IMR-90 (cell line): ENCODE measurements at regions not wholly inside any gene's neighbourhood (a gene's known extent, or its start where the extent isn't known, plus 50 kb on each side); places are given as distances from the start of the nearest gene placed in this dataset.

Experiments
- ATAC-seq: fragments of 200-7000 bp; cut with Tn5 transposase; 2 replicates; pipeline ENCODE4 v1.9.1; 2020; ENCODE audit warnings: low read depth, mild to moderate bottlenecking, moderate library complexity
- BruUV-seq: library from RNA; stranded (reverse); fragments of 400-500 nt; replicated peaks from 2 replicates; lab custom pipeline; 2021; lab: Mats Ljungman, UMichigan
- CTCF ChIA-PET: fragments of 300-600 bp; formaldehyde crosslinking; extraction: SDS; loops from one replicate; lab custom pipeline; 2021; ENCODE audit warnings: antibody characterized with exemption; lab: Yijun Ruan, JAX
- POLR2A ChIA-PET: fragments of 300-600 bp; sonication (Branson Sonifier 250); formaldehyde crosslinking; loops from one replicate; lab custom pipeline; 2022; ENCODE audit warnings: antibody characterized with exemption; ENCODE audit not compliant: unreplicated experiment; lab: Charles Lee
- DNase-seq: peaks from one replicate; pipeline ENCODE4 v3.0.0; 2013
- H2AFZ ChIP-seq: replicated peaks from 2 replicates; pipeline ENCODE3; 2013; ENCODE audit warnings: low read length, mild to moderate bottlenecking; ENCODE audit not compliant: poor library complexity
- H2AK5ac ChIP-seq: 2 replicates; pipeline ENCODE4 v1.6.1; 2013; ENCODE audit warnings: low read depth, low read length, inconsistent platforms
- H2AK9ac ChIP-seq: replicated peaks from 2 replicates; pipeline ENCODE3; 2013; ENCODE audit warnings: mild to moderate bottlenecking, low read depth, low read length, moderate library complexity; ENCODE audit not compliant: poor library complexity
- H2BK120ac ChIP-seq: 2 replicates; pipeline ENCODE4 v1.6.1; 2013; ENCODE audit warnings: low read depth, low read length, inconsistent platforms
- H2BK15ac ChIP-seq: 3 replicates; pipeline ENCODE4 v1.6.1; 2013; ENCODE audit warnings: low read depth, low read length, inconsistent platforms
- H2BK20ac ChIP-seq: 2 replicates; pipeline ENCODE4 v1.6.1; 2013; ENCODE audit warnings: low read depth, mild to moderate bottlenecking, inconsistent platforms, low read length, moderate library complexity
- H2BK5ac ChIP-seq: 2 replicates; pipeline ENCODE4 v1.6.1; 2013; ENCODE audit warnings: mild to moderate bottlenecking, low read depth, low read length, inconsistent platforms; ENCODE audit not compliant: poor library complexity, severe bottlenecking
- H3K14ac ChIP-seq: replicated peaks from 2 replicates; pipeline ENCODE4 v1.6.1; 2013; ENCODE audit warnings: low read depth, low read length, inconsistent platforms
- H3K18ac ChIP-seq: 2 replicates; pipeline ENCODE4 v1.6.1; 2013; ENCODE audit warnings: low read depth, low read length, control low read depth
- H3K23ac ChIP-seq: 2 replicates; pipeline ENCODE4 v1.6.1; 2013; ENCODE audit warnings: low read depth, low read length, inconsistent platforms
- H3K27ac ChIP-seq: 2 replicates; pipeline ENCODE4 v1.5.1; 2013; ENCODE audit warnings: mild to moderate bottlenecking, control low read depth, low read length; ENCODE audit not compliant: insufficient read depth
- H3K27me3 ChIP-seq: 2 replicates; pipeline ENCODE4 v1.6.1; 2013; ENCODE audit warnings: low read length; ENCODE audit not compliant: control insufficient read depth, insufficient read depth
- H3K36me3 ChIP-seq: 2 replicates; pipeline ENCODE4 v1.6.1; 2013; ENCODE audit warnings: low read length, mixed read lengths; ENCODE audit not compliant: control insufficient read depth, insufficient read depth
- H3K4ac ChIP-seq: 2 replicates; pipeline ENCODE4 v1.6.1; 2013; ENCODE audit warnings: low read depth, low read length, inconsistent platforms
- H3K4me1 ChIP-seq: 2 replicates; pipeline ENCODE4 v1.6.1; 2013; ENCODE audit warnings: low read length, mixed read lengths; ENCODE audit not compliant: control insufficient read depth, insufficient read depth
- H3K4me2 ChIP-seq: 2 replicates; pipeline ENCODE4 v1.6.1; 2013; ENCODE audit warnings: low read depth, mild to moderate bottlenecking, control low read depth, low read length, moderate library complexity
- H3K4me3 ChIP-seq: 2 replicates; pipeline ENCODE4 v1.5.1; 2013; ENCODE audit warnings: low read depth, mild to moderate bottlenecking, control low read depth, low read length, moderate library complexity; ENCODE audit not compliant: insufficient read depth
- H3K56ac ChIP-seq: 2 replicates; pipeline ENCODE4 v1.6.1; 2013; ENCODE audit warnings: low read length, inconsistent platforms; ENCODE audit not compliant: insufficient read depth; ENCODE audit errors: extremely low read depth
- H3K79me1 ChIP-seq, 2 experiments: 2 replicates each; pipeline ENCODE4 v1.6.1; 2013; ENCODE audit warnings: low read length in 2 of 2, inconsistent platforms in 1 of 2, low read depth in 1 of 2
- H3K9ac ChIP-seq: 2 replicates; pipeline ENCODE4 v1.6.1; 2013; ENCODE audit warnings: low read depth, low read length, control low read depth
- H3K9me1 ChIP-seq: 2 replicates; pipeline ENCODE4 v1.6.1; 2013; ENCODE audit warnings: low read length, inconsistent platforms; ENCODE audit not compliant: insufficient read depth
- H3K9me3 ChIP-seq: 2 replicates; pipeline ENCODE4 v1.6.1; 2013; ENCODE audit warnings: low read length; ENCODE audit not compliant: control insufficient read depth, insufficient read depth
- H4K20me1 ChIP-seq: 2 replicates; pipeline ENCODE4 v1.6.1; 2013; ENCODE audit warnings: low read length, inconsistent platforms; ENCODE audit not compliant: insufficient read depth
- H4K5ac ChIP-seq: 2 replicates; pipeline ENCODE4 v1.6.1; 2013; ENCODE audit warnings: mild to moderate bottlenecking, low read depth, low read length, control low read depth
- H4K8ac ChIP-seq, 2 experiments: 2 replicates each; pipeline ENCODE4 v1.6.1; 2013; ENCODE audit warnings: low read depth in 2 of 2, low read length in 2 of 2, control low read depth in 1 of 2, inconsistent platforms in 1 of 2
- H4K91ac ChIP-seq: 2 replicates; pipeline ENCODE4 v1.6.1; 2013; ENCODE audit warnings: low read depth, low read length, inconsistent platforms; ENCODE audit not compliant: insufficient read depth
- CTCF ChIP-seq: conservative IDR thresholded peaks from 2 replicates; pipeline ENCODE4 v1.5.1; 2012; ENCODE audit warnings: mild to moderate bottlenecking, low read depth, low read length, improper control_type of control experiment
- ELK1 ChIP-seq: fragments of 150-350 bp; IDR thresholded peaks from 2 replicates; pipeline ENCODE4 v1.6.1; 2016; ENCODE audit warnings: low read depth, mild to moderate bottlenecking, low read length, moderate library complexity, borderline replicate concordance
- MAFK ChIP-seq: IDR thresholded peaks from 2 replicates; pipeline ENCODE4 v1.6.1; 2012; ENCODE audit warnings: low read depth, low read length, improper control_type of control experiment
- MXI1 ChIP-seq: IDR thresholded peaks from 2 replicates; pipeline ENCODE4 v1.6.1; 2012; ENCODE audit warnings: low read depth, mild to moderate bottlenecking, low read length, moderate library complexity, borderline replicate concordance
- POLR2A ChIP-seq: IDR thresholded peaks from 2 replicates; pipeline ENCODE4 v1.6.1; 2012; ENCODE audit warnings: mild to moderate bottlenecking, low read depth, low read length
- RAD21 ChIP-seq: IDR thresholded peaks from 2 replicates; pipeline ENCODE4 v1.6.1; 2012; ENCODE audit warnings: low read length, improper control_type of control experiment
- RCOR1 ChIP-seq: IDR thresholded peaks from 2 replicates; pipeline ENCODE4 v1.6.1; 2012; ENCODE audit warnings: mild to moderate bottlenecking, low read length, improper control_type of control experiment; ENCODE audit not compliant: insufficient replicate concordance
- RFX5 ChIP-seq: IDR thresholded peaks from 2 replicates; pipeline ENCODE4 v1.8.0; 2012; ENCODE audit warnings: low read depth, mild to moderate bottlenecking, low read length, moderate library complexity
- WGBS, 2 experiments: methylation state at CpG; one replicate each; pipeline versions ENCODE4 v1.1.5 to v1.1.7; 2013; ENCODE audit warnings: missing lambda C conversion rate in 2 of 2; ENCODE audit not compliant: insufficient read length in 1 of 2; ENCODE audit errors: extremely low coverage in 2 of 2; 5-methylcytosine and 5-hydroxymethylcytosine counted together
- dilution Hi-C: fragments of 300-500 bp; cut with HindIII; formaldehyde crosslinking; loops from one replicate; pipeline ENCODE4 v1.14.3; 2018; ENCODE audit warnings: low sequenced_read_pairs; ENCODE audit not compliant: unreplicated experiment
- in situ Hi-C: fragments of 300-500 bp; cut with MboI; formaldehyde crosslinking; loops from 3 replicates; pipeline ENCODE4 v1.14.3; 2019; ENCODE audit warnings: low sequenced_read_pairs, inconsistent platforms, mixed read lengths
- intact Hi-C: fragments of 100-400 bp; cut with micrococcal nuclease; formaldehyde crosslinking; loops from 2 replicates; pipeline ENCODE4 v1.10.0; 2022

GRCh38 chr7:31236868-31237267 is 103.7 kb downstream of the NEUROD6 start:
- H3K9ac ChIP-seq = no peak overlapping the region

More at GRCh38 chr7:31236868-31237267, 103.7 kb downstream of the NEUROD6 start:
- Histone ChIP-seq H2BK5ac (no peak overlapping the region), H3K18ac (no peak overlapping the region), H3K4ac (no peak overlapping the region), H2AFZ (no peak overlapping the region), H3K27ac (no peak overlapping the region), H3K14ac (no peak overlapping the region), H2BK120ac (no peak overlapping the region), H3K27me3 (no peaks in the 10 kb centered on the region), H3K79me1 (no peaks in the 10 kb centered on the region), H4K5ac (no peak overlapping the region), H3K23ac (no peak overlapping the region), H4K8ac (no peak overlapping the region), H2BK15ac (no peak overlapping the region), H3K56ac (no peak overlapping the region), H2BK20ac (no peak overlapping the region), H3K4me2 (no peak overlapping the region), H4K20me1 (no peaks in the 10 kb centered on the region), H3K4me3 (no peak overlapping the region), H3K36me3 (no peaks in the 10 kb centered on the region), H2AK9ac (no peak overlapping the region), H3K9me3 (no peaks in the 10 kb centered on the region), H2AK5ac (no peak overlapping the region), H3K9me1 (no peaks in the 10 kb centered on the region), H3K4me1 (no peaks in the 10 kb centered on the region), H4K91ac (no peak overlapping the region)
- CTCF ChIA-PET = no interaction called here
- dilution Hi-C loops = no loop called here
- no peak for TF ChIP-seq RFX5
- no peak for TF ChIP-seq CTCF
- TF ChIP-seq MXI1 = no peak
- TF ChIP-seq RAD21 = no peak
- TF ChIP-seq POLR2A = no peak
- no peak for TF ChIP-seq ELK1
- TF ChIP-seq MAFK = no peak
- TF ChIP-seq RCOR1 = no peak
- in situ Hi-C loops = no loop called here
- DNase-seq = no peak
- BruUV-seq = no TSS peak
- 80% methylated on average over 1 of the region's 6 CpGs; no CpG with 5 or more reads in 1 of the 2 experiments for WGBS, 2 experiments
- POLR2A ChIA-PET = no interaction called here
- ATAC-seq = no peak
- intact Hi-C loops = no loop called here
